ENCODE measurements at regions not wholly inside any gene's neighbourhood (a gene's known extent, or its start where the extent isn't known, plus 50 kb on each side); places are given as distances from the start of the nearest gene placed in this dataset.

DNA sequence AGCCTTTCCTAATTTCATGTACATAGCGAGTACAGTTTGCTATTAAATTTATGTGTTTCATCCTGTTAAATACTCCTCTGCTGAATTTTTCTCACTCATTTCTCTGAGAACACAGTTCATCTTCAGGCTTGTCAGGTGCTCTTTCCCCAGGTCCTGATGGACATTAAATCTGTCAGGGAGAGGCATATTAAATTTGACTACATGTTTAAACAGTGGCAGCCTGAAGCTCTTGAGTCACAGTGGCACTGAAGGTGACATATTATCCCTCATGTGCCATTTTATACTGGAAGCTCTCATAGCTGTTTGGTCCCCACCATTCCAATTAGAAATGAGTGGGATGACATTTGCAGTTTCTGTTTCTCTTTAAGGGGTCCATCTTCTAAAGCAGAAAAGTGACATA is 1089.6 kb upstream of the SORCS1 start:
- TF ChIP-seq, protein P1, sequence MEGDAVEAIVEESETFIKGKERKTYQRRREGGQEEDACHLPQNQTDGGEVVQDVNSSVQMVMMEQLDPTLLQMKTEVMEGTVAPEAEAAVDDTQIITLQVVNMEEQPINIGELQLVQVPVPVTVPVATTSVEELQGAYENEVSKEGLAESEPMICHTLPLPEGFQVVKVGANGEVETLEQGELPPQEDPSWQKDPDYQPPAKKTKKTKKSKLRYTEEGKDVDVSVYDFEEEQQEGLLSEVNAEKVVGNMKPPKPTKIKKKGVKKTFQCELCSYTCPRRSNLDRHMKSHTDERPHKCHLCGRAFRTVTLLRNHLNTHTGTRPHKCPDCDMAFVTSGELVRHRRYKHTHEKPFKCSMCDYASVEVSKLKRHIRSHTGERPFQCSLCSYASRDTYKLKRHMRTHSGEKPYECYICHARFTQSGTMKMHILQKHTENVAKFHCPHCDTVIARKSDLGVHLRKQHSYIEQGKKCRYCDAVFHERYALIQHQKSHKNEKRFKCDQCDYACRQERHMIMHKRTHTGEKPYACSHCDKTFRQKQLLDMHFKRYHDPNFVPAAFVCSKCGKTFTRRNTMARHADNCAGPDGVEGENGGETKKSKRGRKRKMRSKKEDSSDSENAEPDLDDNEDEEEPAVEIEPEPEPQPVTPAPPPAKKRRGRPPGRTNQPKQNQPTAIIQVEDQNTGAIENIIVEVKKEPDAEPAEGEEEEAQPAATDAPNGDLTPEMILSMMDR (IDR thresholded peaks at IDR 0.05; ENCODE audit: insufficient read depth, low read length, missing control alignments) = no peak
- ChIA-PET POLR2A (no interaction called here), CTCF (no interaction called here)
- DNase-seq (ENCODE audit: low read depth, low spot score) = no peak
- no peak overlapping the region for H3K4me3 ChIP-seq (ENCODE audit: low read depth, low read length)

DNA sequence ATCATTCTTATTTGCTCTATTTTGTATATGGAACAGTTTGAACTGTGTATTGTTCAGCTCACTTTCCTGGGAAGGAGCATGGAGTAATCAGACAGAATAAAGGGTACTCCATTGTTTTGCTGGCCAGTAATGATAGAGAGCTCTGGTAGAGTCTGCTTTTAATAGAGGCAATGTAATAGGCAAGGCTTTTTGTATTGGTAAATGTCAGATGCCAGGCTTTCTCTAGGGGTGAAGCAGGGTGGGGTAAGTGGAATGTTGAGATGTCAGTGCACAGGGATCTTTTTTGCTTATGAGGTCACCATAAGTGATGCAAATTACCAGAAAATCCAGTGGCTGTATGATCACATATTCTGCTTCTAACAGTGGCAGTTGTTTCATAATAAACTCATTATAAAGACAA is 1088.3 kb upstream of the SORCS1 start:
- H3K4me3 ChIP-seq (ENCODE audit: low read depth, low read length) = no peak overlapping the region
- ChIA-PET CTCF (no interaction called here), POLR2A (no interaction called here)
- DNase-seq (ENCODE audit: low read depth, low spot score) = no peak
- TF ChIP-seq, protein P1 (IDR thresholded peaks at IDR 0.05; ENCODE audit: insufficient read depth, low read length, missing control alignments) = no peak

DNA sequence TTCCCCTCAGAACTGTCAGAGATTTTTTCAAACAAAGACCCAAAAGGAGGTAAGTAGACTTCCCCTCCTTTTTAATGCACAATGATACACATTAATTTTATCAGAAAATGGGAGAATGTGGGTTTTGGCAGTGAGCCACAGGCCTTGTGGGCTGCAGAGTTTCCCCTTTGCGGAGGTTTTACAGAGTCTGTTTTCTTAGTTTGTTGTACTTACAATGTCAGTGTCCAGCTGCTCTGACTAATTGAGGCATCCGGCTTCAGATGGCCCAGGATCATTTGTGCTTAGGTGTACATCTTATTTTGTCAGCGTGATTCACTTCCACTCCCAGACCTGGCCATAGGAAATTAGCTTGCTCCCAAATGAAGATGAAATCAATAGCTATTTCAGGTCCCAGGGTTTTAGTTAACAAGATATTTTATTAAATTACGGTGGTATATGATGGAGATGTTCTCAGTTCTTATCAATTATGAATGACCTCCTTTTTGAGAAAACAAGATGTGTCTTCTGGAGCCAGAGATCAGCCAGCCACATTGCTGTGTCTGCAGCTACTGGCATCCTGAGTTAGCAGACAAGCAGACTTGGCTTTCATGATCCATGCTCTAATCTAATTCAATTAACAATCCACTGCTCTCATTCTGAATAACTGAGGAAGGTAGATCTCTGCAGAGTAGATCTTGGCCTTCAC is 1086.6 kb upstream of the SORCS1 start:
- TF ChIP-seq, protein P1 (IDR thresholded peaks at IDR 0.05; ENCODE audit: insufficient read depth, low read length, missing control alignments) = no peak
- no peak overlapping the region for H3K4me3 ChIP-seq (ENCODE audit: low read depth, low read length)
- ChIA-PET POLR2A (no interaction called here), CTCF (no interaction called here)
- DNase-seq (ENCODE audit: low read depth, low spot score) = no peak

DNA sequence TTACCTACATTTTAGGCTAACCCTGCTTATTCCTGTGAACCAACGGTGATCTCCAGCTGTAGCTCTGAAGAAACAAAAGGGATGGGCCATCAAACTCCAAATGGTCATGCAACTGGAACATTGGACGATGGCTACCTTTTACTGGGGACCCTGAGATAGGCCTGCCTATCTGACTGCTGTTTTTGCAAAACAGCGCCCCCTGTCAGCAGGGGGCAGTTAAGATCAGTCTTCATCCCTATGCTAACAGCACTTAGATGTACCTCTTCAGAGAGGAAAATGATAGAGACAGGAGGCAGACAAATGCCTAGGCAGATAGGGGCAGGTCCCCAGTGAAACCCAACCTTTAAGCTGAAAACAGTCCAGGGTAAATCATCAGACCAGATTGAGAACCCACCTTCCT is 1085.4 kb upstream of the SORCS1 start:
- H3K4me3 ChIP-seq (ENCODE audit: low read depth, low read length) = no peak overlapping the region
- TF ChIP-seq, protein P1 (IDR thresholded peaks at IDR 0.05; ENCODE audit: insufficient read depth, low read length, missing control alignments) = no peak
- ChIA-PET CTCF (no interaction called here), POLR2A (no interaction called here)
- no peak for DNase-seq (ENCODE audit: low read depth, low spot score)

DNA sequence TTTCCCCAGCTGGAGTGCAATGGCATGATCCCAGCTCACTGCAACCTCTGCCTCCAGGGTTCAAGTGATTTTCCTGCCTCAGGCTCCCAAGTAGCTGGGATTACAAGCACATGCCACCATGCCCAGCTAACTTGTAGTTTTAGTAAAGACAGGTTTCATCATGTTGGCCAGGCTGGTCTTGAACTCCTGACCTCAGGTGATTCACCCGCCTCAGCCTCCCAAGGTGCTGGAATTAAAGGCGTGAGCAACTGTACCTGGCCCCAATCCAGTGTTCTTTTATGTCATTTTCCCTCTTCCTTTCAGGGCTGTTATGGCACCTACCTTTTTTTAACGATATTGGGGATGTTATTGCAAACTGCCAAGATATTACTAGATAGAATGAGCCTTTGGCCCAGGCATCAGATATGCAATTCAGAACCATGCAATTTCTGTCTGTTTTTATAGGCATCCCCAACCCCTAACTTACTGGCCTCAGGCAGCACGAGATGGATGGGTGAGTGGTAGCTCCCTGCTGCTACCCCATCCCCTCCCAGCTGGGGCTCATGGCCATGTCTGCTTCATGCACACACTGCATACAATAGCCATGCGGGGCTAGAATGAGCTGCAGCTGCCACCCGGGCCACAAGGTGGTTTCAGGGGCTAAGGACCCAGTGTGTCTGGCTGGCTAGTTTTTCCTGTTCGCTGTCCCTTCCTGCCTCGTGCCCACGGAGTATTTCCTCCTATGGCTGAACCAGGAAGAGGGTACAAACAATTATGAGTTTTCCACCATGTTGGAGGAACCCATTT is 1080.1 kb upstream of the SORCS1 start:
- ChIA-PET POLR2A (no interaction called here), CTCF (no interaction called here)
- TF ChIP-seq, protein P1 (IDR thresholded peaks at IDR 0.05; ENCODE audit: insufficient read depth, low read length, missing control alignments) = no peak
- no peak for DNase-seq (ENCODE audit: low read depth, low spot score)
- H3K4me3 ChIP-seq (ENCODE audit: low read depth, low read length) = no peak overlapping the region

DNA sequence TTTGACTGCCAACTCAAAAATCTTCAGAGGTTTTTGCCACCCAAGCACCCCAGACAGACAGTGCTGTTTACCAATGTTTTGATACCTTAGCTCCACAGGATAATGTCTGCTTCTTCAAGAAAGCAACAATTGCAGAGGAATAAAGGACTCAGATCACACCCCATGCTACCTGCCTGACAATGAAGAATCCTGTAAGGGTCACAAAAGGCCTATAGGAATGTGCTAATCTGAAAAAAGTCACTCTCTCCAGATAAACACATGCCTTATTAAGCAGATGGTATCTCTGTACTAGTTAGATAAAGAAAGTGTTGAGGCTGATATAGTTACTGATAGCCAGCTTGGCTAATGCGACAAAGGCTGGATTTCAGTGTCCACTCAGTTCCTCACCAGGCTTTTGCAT is 1076.7 kb upstream of the SORCS1 start:
- TF ChIP-seq, protein P1 (IDR thresholded peaks at IDR 0.05; ENCODE audit: insufficient read depth, low read length, missing control alignments) = no peak
- CTCF ChIA-PET = no interaction called here
- no peak for DNase-seq (ENCODE audit: low read depth, low spot score)
- H3K4me3 ChIP-seq (ENCODE audit: low read depth, low read length) = no peak overlapping the region
- POLR2A ChIA-PET = no interaction called here

All from AG04449 (cell line).